ENCODE measurements at regions not wholly inside any gene's neighbourhood (a gene's known extent, or its start where the extent isn't known, plus 50 kb on each side); places are given as distances from the start of the nearest gene placed in this dataset.

DNA sequence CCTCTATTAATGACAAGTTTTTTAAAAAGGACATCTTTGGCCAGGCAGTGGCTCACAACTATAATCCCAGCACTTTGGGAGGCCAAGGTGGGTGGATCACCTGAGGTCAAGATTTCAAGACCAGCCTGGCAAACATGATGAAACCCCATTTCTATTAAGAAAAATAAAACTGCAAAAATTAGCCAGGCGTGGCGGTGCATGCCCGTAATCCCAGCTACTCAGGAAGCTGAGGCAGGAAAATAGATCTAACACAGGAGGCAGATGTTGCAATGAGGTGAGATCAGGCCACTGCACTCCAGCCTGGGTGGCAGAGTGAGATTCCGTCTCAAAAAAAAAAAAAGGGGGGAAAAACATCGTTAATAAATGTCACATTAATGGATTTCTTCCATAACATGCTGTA, 1805.4 kb downstream of the C4orf33 start:
- Histone ChIP-seq H3K36me3 (no peaks in the 10 kb centered on the region), H3K4me3 (no peak overlapping the region), H3K27ac (no peak overlapping the region), H3K4me1 (no peaks in the 10 kb centered on the region), H3K9me3 (no peaks in the 10 kb centered on the region), H3K27me3 (no peaks in the 10 kb centered on the region)
- no peak for ATAC-seq
- intact Hi-C loops (cut with DNase I): no loop called here
- TF ChIP-seq, protein P1, sequence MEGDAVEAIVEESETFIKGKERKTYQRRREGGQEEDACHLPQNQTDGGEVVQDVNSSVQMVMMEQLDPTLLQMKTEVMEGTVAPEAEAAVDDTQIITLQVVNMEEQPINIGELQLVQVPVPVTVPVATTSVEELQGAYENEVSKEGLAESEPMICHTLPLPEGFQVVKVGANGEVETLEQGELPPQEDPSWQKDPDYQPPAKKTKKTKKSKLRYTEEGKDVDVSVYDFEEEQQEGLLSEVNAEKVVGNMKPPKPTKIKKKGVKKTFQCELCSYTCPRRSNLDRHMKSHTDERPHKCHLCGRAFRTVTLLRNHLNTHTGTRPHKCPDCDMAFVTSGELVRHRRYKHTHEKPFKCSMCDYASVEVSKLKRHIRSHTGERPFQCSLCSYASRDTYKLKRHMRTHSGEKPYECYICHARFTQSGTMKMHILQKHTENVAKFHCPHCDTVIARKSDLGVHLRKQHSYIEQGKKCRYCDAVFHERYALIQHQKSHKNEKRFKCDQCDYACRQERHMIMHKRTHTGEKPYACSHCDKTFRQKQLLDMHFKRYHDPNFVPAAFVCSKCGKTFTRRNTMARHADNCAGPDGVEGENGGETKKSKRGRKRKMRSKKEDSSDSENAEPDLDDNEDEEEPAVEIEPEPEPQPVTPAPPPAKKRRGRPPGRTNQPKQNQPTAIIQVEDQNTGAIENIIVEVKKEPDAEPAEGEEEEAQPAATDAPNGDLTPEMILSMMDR (IDR thresholded peaks at IDR 0.05): no peak
- 38% methylated on average over 5 of the region's 5 CpGs for WGBS (ENCODE audit: insufficient coverage, low coverage, low lambda C conversion rate, missing lambda C conversion rate)
- DNase-seq: no peak

DNA sequence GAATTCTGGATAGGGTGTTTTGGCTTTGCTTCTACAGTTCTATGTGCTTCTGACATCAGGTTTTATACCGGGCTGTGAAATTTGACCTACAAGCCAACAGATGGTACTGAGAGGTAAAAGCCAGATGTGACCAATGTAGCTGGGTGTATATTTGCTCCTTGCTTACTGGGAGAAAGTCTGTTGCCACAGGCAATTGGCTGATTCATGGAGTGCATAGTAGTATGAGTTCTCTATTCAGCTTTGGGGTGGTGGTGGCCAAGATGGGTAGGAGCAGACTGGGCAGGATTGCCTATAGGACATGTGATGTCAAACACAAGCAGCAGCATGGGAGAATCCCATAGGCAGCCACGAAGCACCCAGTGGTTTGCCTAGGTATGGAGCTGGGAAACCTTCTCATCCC, 1827.0 kb downstream of the C4orf33 start:
- no peak overlapping the region for H3K4me3 ChIP-seq
- 58% methylated on average over 2 of the region's 2 CpGs for WGBS (ENCODE audit: insufficient coverage, low coverage, low lambda C conversion rate, missing lambda C conversion rate)
- H3K36me3 ChIP-seq: no peaks in the 10 kb centered on the region
- H3K27ac ChIP-seq: no peak overlapping the region
- no peaks in the 10 kb centered on the region for H3K9me3 ChIP-seq
- H3K27me3 ChIP-seq: no peaks in the 10 kb centered on the region
- no peak for TF ChIP-seq POLR2A (IDR thresholded peaks at IDR 0.05)
- TF ChIP-seq, protein P1 (IDR thresholded peaks at IDR 0.05): no peak
- intact Hi-C loops (cut with DNase I): no loop called here
- DNase-seq (no peak), ATAC-seq (no peak)
- H3K4me1 ChIP-seq: no peaks in the 10 kb centered on the region

DNA sequence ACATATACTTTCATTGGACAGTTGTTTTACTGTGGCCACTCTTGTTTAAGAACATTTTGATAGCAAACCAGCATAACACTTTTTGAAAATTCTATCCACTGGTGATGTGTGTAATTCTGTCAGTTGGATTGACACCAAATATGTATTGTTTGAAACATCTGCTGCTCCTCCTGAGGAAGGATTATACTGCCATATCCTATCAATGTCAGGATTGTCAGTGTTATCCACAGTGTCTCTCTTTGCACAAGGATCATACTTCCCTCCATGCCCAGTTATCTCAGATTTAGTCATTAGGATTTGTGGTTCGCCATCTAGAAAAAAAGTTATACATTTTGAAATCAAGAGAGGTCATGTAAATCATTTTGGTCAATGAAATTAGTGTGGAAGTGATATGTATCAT, 1859.6 kb downstream of the C4orf33 start:
- 50% methylated on average over 1 of the region's 1 CpG for WGBS (ENCODE audit: insufficient coverage, low coverage, low lambda C conversion rate, missing lambda C conversion rate)
- no peak for ATAC-seq
- TF ChIP-seq, protein P1 (IDR thresholded peaks at IDR 0.05): no peak
- TF ChIP-seq POLR2A (IDR thresholded peaks at IDR 0.05): no peak

DNA sequence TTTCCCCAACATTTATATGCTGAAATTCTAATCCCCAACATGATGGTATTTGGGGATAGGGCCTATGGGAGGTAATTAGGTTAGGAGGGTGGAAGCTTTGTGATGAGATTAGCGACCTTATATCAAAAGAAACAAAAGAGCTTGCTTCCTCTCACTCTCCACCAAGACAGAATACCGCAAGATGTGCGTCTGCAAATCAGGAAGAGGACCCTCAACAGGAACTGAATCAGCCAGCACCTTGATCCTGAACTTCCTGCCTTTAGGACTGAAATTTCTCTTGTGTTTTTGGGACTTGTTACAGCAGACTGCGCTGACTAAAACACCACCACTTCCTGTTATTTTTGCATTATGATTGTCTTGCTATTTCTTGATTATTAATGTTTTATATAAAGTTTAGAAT, 1889.4 kb downstream of the C4orf33 start:
- ATAC-seq (no peak), DNase-seq (no peak)
- WGBS (ENCODE audit: insufficient coverage, low coverage, low lambda C conversion rate, missing lambda C conversion rate): 49% methylated on average over 4 of the region's 4 CpGs
- Histone ChIP-seq H3K4me1 (no peaks in the 10 kb centered on the region), H3K27me3 (no peaks in the 10 kb centered on the region), H3K36me3 (no peaks in the 10 kb centered on the region), H3K9me3 (no peaks in the 10 kb centered on the region), H3K4me3 (no peak overlapping the region), H3K27ac (no peak overlapping the region)
- TF ChIP-seq POLR2A (IDR thresholded peaks at IDR 0.05): no peak
- TF ChIP-seq, protein P1 (IDR thresholded peaks at IDR 0.05): no peak
- intact Hi-C loops (cut with DNase I): no loop called here

More for the DNA sequence above, 1859.6 kb downstream of the C4orf33 start:
- intact Hi-C loops (cut with DNase I): no loop called here
- no peak for DNase-seq
- Histone ChIP-seq H3K27ac (no peak overlapping the region), H3K36me3 (no peaks in the 10 kb centered on the region), H3K9me3 (peaks cover 0 to 3% (median 0%) of the 10 kb centered on the region in 4 donors), H3K4me3 (no peak overlapping the region), H3K27me3 (no peaks in the 10 kb centered on the region), H3K4me1 (no peaks in the 10 kb centered on the region)

DNA sequence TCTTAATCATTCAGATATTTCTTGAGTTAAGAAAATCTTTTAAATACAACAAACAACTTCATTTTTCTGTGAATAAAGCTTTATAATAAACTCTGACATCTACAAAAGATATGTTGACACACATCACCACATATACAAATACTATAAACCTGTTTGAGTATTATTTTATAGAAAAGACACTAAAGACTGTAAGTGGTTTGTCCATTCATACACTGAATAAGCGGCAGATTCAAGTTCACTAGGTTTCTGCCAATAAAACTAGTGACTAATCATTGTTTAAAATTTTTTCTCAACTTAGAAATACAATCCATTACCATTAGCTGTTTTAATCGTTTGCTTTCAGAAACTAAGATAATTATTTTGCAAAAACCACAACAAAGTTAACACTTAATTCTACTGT, 1900.0 kb downstream of the C4orf33 start:
- Histone ChIP-seq H3K36me3 (no peaks in the 10 kb centered on the region), H3K4me3 (no peak overlapping the region), H3K4me1 (no peaks in the 10 kb centered on the region), H3K27me3 (no peaks in the 10 kb centered on the region), H3K27ac (no peak overlapping the region), H3K9me3 (no peaks in the 10 kb centered on the region)
- 67% methylated on average over 2 of the region's 2 CpGs for WGBS (ENCODE audit: insufficient coverage, low coverage, low lambda C conversion rate, missing lambda C conversion rate)
- intact Hi-C loops (cut with DNase I): no loop called here
- DNase-seq (no peak), ATAC-seq (no peak)
- TF ChIP-seq, protein P1 (IDR thresholded peaks at IDR 0.05): no peak
- TF ChIP-seq POLR2A (IDR thresholded peaks at IDR 0.05): no peak

All from right lobe of liver (tissue), 6 donors.